ENCODE measurements at regions not wholly inside any gene's neighbourhood (a gene's known extent, or its start where the extent isn't known, plus 50 kb on each side); places are given as distances from the start of the nearest gene placed in this dataset.

DNA sequence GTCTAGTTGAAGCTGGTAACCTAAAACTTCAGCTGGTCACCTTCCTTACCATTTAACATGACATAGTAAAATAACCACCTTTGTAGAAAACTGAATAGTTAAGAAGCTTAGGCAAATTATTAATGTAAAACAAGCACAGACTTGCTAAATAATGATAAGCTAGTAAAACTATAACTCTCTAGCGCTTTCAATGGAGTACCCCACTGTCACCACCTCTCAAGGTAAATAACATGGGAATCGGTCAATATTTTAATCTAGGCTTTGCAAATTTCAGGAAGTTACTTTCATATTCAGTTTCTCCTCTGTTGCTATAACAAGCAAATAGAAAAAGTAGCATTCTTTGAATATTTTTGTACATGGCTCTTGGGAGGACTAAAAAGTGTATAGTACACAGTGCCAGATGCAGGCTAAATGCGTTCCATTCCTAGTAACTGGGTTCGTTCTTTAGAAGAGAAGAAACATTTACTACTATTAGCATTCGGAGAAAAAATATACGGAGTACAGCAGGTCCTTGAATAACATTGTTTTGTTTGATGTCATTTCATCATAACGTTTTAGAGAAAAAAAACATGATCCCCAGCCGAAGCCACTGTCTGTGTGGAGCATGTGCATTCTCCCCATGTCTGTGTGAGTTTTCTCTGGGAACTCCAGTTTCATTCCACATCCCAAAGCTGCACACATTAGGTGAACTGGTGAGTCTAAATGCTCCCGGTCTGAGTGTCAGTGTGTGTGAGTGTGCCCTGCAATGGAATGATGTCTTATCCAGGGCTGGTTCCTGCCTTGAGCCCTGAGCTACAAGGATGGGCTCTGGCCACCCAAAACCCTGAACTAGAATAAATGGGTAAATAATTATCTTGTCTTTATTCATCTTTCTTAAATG lies 52.5 kb downstream of the EPRS1 start:
- H3K9me3 ChIP-seq (ENCODE audit: insufficient read depth in 2 of 2, low read depth in 1 of 2, low read length in 1 of 2), result no peaks in the 10 kb centered on the region
- no peak for FAIRE-seq
- H2BK20ac ChIP-seq (ENCODE audit: low read length), result no peak overlapping the region
- H4K91ac ChIP-seq (replicated peaks; ENCODE audit: insufficient read length, low read length), result no peak overlapping the region
- H3K23me2 ChIP-seq (ENCODE audit: low read depth, low read length), result no peaks in the 10 kb centered on the region
- H2BK120ac ChIP-seq (replicated peaks; ENCODE audit: low read depth, low read length), result no peak overlapping the region
- H2BK5ac ChIP-seq (ENCODE audit: low read depth, low read length), result no peak overlapping the region
- no peak overlapping the region for H2AFZ ChIP-seq (ENCODE audit: low read length)
- no peak overlapping the region for H2BK12ac ChIP-seq (ENCODE audit: low read depth, low read length)
- H3K79me1 ChIP-seq (ENCODE audit: low read depth, low read length), result no peaks in the 10 kb centered on the region
- H4K20me1 ChIP-seq (replicated peaks in 1 of 2; ENCODE audit: control insufficient read depth in 1 of 2, insufficient read depth in 2 of 2, low read length in 2 of 2), result no peaks in the 10 kb centered on the region
- no peak overlapping the region for H4K5ac ChIP-seq (ENCODE audit: insufficient read length, low read depth, low read length)
- H3K14ac ChIP-seq (ENCODE audit: insufficient read length), result no peak overlapping the region
- no peaks in the 10 kb centered on the region for H3K27me3 ChIP-seq (replicated peaks in 1 of 4; ENCODE audit: control insufficient read depth in 3 of 4, extremely low read depth in 1 of 4, insufficient read depth in 3 of 4, low read length in 3 of 4)
- peaks cover 0 to 41% (median 19%) of the 10 kb centered on the region in 4 experiments; a peak in 6 of 8 replicates for H3K36me3 ChIP-seq (ENCODE audit: control insufficient read depth in 2 of 4, insufficient read depth in 4 of 4, low read length in 3 of 4)
- no peak overlapping the region for H4K8ac ChIP-seq (ENCODE audit: extremely low read depth, insufficient read depth, low read length)
- no peak overlapping the region for H2BK15ac ChIP-seq (ENCODE audit: low read length)
- ChIA-PET CTCF (ENCODE audit: partially characterized antibody) (interaction anchor here (1.9 kb wide), 1 partner anchor 11 kb away, joined by 6 read pairs; no protein-coding TSS in a partner anchor), POLR2A (ENCODE audit: partially characterized antibody) (interaction anchor here (0.6 to 0.7 kb wide), 2 partner anchors 39 to 160 kb away, joined by 3 to 4 read pairs; no protein-coding TSS in a partner anchor)
- no peak overlapping the region for H3K18ac ChIP-seq (ENCODE audit: extremely low read depth, low read length)
- no peak overlapping the region for H3K27ac ChIP-seq (ENCODE audit: low read depth, low read length)
- H2AK5ac ChIP-seq (ENCODE audit: low read depth, low read length), result no peak overlapping the region
- no peaks in the 10 kb centered on the region for H3K4me1 ChIP-seq (replicated peaks in 1 of 4; ENCODE audit: control insufficient read depth in 3 of 4, insufficient read depth in 4 of 4, low read length in 3 of 4)
- H3K4me3 ChIP-seq (ENCODE audit: extremely low read depth in 1 of 4, insufficient read depth in 2 of 4, low read depth in 3 of 4, low read length in 4 of 4), result no peak overlapping the region
- WGBS, 2 experiments (ENCODE audit: extremely low coverage in 1 of 2, insufficient coverage in 1 of 2, insufficient read length in 1 of 2, insufficient replicate concordance in 2 of 2, low coverage in 1 of 2, low lambda C conversion rate in 2 of 2, missing lambda C conversion rate in 1 of 2), result 93% methylated on average over 9 of the region's 9 CpGs; no CpG with 5 or more reads in 1 of the 2 experiments
- no peak for DNase-seq (ENCODE audit: low read depth in 1 of 2, low spot score in 2 of 2)
- H3K79me2 ChIP-seq (ENCODE audit: control insufficient read depth in 1 of 2, insufficient read depth in 2 of 2, low read length in 2 of 2), result no peaks in the 10 kb centered on the region
- H3K56ac ChIP-seq (replicated peaks; ENCODE audit: insufficient read length, low read depth, low read length), result no peak overlapping the region
- H3K4me2 ChIP-seq (ENCODE audit: insufficient read depth in 1 of 2, low read depth in 2 of 2, low read length in 2 of 2), result no peak overlapping the region
- no peak overlapping the region for H3K4ac ChIP-seq (replicated peaks; ENCODE audit: insufficient read length, low read depth, low read length)
- H3K23ac ChIP-seq (ENCODE audit: insufficient read length), result no peak overlapping the region
- H3K9ac ChIP-seq (replicated peaks in 1 of 4; ENCODE audit: extremely low read depth in 1 of 4, low read depth in 3 of 4, low read length in 3 of 4), result no peak overlapping the region
- TF ChIP-seq MAFK (IDR thresholded peaks at IDR 0.05; ENCODE audit: low read depth, low read length) (no peak), JUN (IDR thresholded peaks at IDR 0.05; ENCODE audit: low read depth, low read length) (no peak), EZH2 (IDR thresholded peaks at IDR 0.05; ENCODE audit: low read depth, low read length, severe bottlenecking) (no peak), NRF1 (IDR thresholded peaks at IDR 0.05; ENCODE audit: low read depth, low read length) (no peak), CREB1 (IDR thresholded peaks at IDR 0.05) (no peak), TBP (IDR thresholded peaks at IDR 0.05; ENCODE audit: low read depth, low read length) (no peak), RAD21 (IDR thresholded peaks at IDR 0.05 in 1 of 2, conservative IDR thresholded peaks at IDR 0.05 in 1 of 2; ENCODE audit: low read depth in 2 of 2, low read length in 2 of 2) (no peak), BACH1 (IDR thresholded peaks at IDR 0.05; ENCODE audit: low read length) (no peak), GTF2F1 (IDR thresholded peaks at IDR 0.05; ENCODE audit: borderline replicate concordance, low read depth, low read length) (no peak), TAF7 (optimal IDR thresholded peaks at IDR 0.05; ENCODE audit: borderline replicate concordance, low read depth, low read length) (no peak), NANOG (IDR thresholded peaks at IDR 0.05; ENCODE audit: insufficient read depth, low read depth, low read length, poor library complexity, severe bottlenecking) (no peak)
- TF ChIP-seq, protein P1, sequence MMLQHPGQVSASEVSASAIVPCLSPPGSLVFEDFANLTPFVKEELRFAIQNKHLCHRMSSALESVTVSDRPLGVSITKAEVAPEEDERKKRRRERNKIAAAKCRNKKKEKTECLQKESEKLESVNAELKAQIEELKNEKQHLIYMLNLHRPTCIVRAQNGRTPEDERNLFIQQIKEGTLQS (IDR thresholded peaks at IDR 0.05; ENCODE audit: insufficient read depth, low read depth, low read length), result no peak
